Bronchial epithelial cell (primary cell): ENCODE measurements at regions not wholly inside any gene's neighbourhood (a gene's known extent, or its start where the extent isn't known, plus 50 kb on each side); places are given as distances from the start of the nearest gene placed in this dataset.

Experiments
- DNase-seq: peaks from one replicate; pipeline ENCODE4 v3.0.0-alpha.2; 2010; ENCODE audit warnings: low read depth
- FAIRE-seq: peaks from 2 replicates; lab custom pipeline; 2011; peaks lifted over from hg19 to GRCh38; lab: Jason Lieb, UNC
- H3K27me3 ChIP-seq: 2 replicates; pipeline ENCODE4 v1.5.1; 2011; ENCODE audit warnings: low read length; ENCODE audit not compliant: control insufficient read depth, insufficient read depth
- H3K36me3 ChIP-seq: 2 replicates; pipeline ENCODE4 v1.5.1; 2011; ENCODE audit warnings: low read length; ENCODE audit not compliant: control insufficient read depth, insufficient read depth
- H3K4me3 ChIP-seq: 2 replicates; pipeline ENCODE4 v1.5.1; 2011; ENCODE audit warnings: mild to moderate bottlenecking, low read depth, low read length, control low read depth
- TF ChIP-seq, protein P1 (sequence below): IDR thresholded peaks from 2 replicates; pipeline ENCODE4 v1.5.1; 2011; ENCODE audit warnings: mild to moderate bottlenecking, moderate library complexity, low read length, control low read depth, inconsistent platforms; ENCODE audit not compliant: insufficient read depth, severe bottlenecking

DNA sequence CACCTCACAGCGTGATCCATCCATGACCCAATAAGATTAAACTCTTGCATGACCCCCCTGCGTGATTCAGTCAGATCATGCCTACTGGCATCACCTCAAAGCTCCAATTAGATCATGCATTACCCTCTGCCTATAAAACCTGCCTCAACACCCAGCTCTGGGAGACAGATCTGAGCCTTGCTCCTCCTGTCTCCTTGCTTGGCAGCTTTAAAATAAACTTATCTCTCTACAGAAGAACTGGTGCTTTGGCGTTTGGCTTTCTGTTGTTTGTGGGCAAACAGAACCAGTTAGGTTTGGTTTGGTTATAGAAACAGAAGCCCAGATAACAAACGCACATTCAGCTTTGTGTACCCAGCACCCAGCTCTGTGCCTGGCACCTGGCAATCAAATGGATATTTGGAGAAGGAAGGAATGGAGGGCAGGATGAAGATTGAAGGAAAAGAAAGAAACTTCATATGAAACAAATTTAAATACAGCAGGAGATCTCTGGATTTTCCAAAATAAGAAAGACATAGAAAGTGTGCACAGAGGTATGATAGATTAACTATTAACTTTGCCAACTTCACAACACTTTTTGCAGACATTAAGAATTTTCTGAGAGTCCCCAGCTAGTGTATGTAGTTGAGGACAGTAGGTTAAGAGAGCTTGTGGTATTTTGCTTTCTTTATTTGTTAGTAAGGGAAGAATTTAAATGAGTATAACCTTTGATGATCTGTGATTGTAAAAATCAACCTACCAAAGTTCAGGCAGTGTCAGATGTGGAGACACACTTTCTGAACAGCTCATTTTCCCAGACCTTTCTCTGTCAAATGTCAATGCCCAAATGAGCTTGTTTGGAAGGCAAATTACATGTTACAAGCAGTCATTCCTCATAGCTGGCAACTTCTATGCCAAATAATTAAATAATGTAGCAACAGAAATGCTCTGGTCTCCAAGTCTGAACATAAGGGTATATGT, 102.1 kb upstream of the ASTN2 start:
- FAIRE-seq: no peak

GRCh38 chr9:117511852-117512481, 97.1 kb upstream of the ASTN2 start:
- no peak for FAIRE-seq
- H3K4me3 ChIP-seq: no peak overlapping the region

More for the DNA sequence above, 102.1 kb upstream of the ASTN2 start:
- Histone ChIP-seq H3K36me3 (no peaks in the 10 kb centered on the region), H3K27me3 (no peaks in the 10 kb centered on the region), H3K4me3 (no peak overlapping the region)
- TF ChIP-seq, protein P1, sequence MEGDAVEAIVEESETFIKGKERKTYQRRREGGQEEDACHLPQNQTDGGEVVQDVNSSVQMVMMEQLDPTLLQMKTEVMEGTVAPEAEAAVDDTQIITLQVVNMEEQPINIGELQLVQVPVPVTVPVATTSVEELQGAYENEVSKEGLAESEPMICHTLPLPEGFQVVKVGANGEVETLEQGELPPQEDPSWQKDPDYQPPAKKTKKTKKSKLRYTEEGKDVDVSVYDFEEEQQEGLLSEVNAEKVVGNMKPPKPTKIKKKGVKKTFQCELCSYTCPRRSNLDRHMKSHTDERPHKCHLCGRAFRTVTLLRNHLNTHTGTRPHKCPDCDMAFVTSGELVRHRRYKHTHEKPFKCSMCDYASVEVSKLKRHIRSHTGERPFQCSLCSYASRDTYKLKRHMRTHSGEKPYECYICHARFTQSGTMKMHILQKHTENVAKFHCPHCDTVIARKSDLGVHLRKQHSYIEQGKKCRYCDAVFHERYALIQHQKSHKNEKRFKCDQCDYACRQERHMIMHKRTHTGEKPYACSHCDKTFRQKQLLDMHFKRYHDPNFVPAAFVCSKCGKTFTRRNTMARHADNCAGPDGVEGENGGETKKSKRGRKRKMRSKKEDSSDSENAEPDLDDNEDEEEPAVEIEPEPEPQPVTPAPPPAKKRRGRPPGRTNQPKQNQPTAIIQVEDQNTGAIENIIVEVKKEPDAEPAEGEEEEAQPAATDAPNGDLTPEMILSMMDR: no peak
- no peak for DNase-seq

DNA sequence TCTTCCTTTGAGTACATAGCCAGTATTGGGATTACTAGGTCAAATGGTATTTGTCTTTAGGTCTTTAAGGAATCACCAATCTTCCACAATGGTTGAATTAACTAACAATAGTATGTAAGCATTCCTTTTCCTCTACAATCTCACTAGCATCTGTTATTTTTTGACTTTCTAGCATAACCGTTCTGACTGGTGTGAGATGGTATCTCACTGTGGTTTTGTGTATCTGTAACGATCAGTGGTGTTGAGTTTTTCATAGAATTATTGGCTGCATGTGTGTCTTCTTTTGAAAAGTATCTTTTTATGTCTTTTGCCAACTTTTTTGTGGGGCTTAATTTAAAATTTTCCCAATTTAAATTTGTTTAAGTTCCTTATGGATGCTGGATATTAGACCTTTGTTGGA, 81.5 kb upstream of the ASTN2 start:
- no peak for FAIRE-seq

More at GRCh38 chr9:117511852-117512481, 97.1 kb upstream of the ASTN2 start:
- no peak for DNase-seq
- H3K27me3 ChIP-seq: no peaks in the 10 kb centered on the region
- H3K36me3 ChIP-seq: no peaks in the 10 kb centered on the region
- TF ChIP-seq, protein P1: no peak

GRCh38 chr9:117494401-117495090, 79.7 kb upstream of the ASTN2 start:
- H3K27me3 ChIP-seq: no peaks in the 10 kb centered on the region
- H3K4me3 ChIP-seq: no peak overlapping the region
- DNase-seq (no peak), FAIRE-seq (no peak)
- no peaks in the 10 kb centered on the region for H3K36me3 ChIP-seq
- TF ChIP-seq, protein P1: no peak

More for the DNA sequence above, 81.5 kb upstream of the ASTN2 start:
- no peak for DNase-seq
- Histone ChIP-seq H3K36me3 (no peaks in the 10 kb centered on the region), H3K4me3 (no peak overlapping the region), H3K27me3 (no peaks in the 10 kb centered on the region)
- TF ChIP-seq, protein P1: no peak

DNA sequence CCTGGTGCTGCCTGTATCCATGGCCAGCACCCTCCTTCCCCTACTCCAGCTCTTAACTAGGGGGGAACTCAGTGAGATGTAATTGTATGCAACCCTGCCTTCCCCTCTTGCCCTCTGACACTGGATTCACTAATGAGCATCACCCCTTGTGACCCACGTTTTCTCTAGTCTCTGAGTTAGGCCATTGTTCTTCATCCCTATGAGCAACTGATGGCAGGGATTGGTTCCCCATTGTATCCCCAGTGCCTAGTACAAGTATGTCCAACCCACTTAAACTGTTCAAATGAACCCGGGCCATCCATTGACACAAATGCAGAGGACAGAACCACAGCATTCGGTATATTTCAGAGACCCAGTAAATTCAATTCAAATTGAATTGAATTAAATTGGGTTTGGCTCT, 77.6 kb upstream of the ASTN2 start:
- FAIRE-seq (no peak), DNase-seq (no peak)
- Histone ChIP-seq H3K4me3 (no peak overlapping the region), H3K27me3 (no peaks in the 10 kb centered on the region), H3K36me3 (no peaks in the 10 kb centered on the region)
- TF ChIP-seq, protein P1: no peak
